Peyer's patch (tissue), 4 donors: ENCODE measurements at regions not wholly inside any gene's neighbourhood (a gene's known extent, or its start where the extent isn't known, plus 50 kb on each side); places are given as distances from the start of the nearest gene placed in this dataset.

ENCODE experiments used
- CTCF ChIP-seq, 6 experiments: fragments of 450-650 bp in 4 of 6; fragments of 200-600 bp in 2 of 6; sonication (generic) in 1 of 6; IDR thresholded peaks; one replicate each; pipeline ENCODE4 v1.5.1; 2017 to 2019; ENCODE audit warnings: antibody characterized with exemption in 6 of 6, mild to moderate bottlenecking in 3 of 6, moderate library complexity in 1 of 6
- POLR2A ChIP-seq, 2 donors: fragments of 450-650 bp; IDR thresholded peaks; one replicate each; pipeline ENCODE4 v1.5.1; 2017; ENCODE audit warnings: antibody characterized with exemption in 2 of 2, mild to moderate bottlenecking in 2 of 2, moderate library complexity in 2 of 2

GRCh38 chr15:101542306-101543025, 53.0 kb upstream of the PCSK6 start:
- TF ChIP-seq POLR2A (IDR thresholded peaks at IDR 0.05) = no peak
- TF ChIP-seq CTCF (IDR thresholded peaks at IDR 0.05) = no peak
